Ramos (cell line): ENCODE measurements at regions not wholly inside any gene's neighbourhood (a gene's known extent, or its start where the extent isn't known, plus 50 kb on each side); places are given as distances from the start of the nearest gene placed in this dataset.

Source experiments
- in situ Hi-C: fragments of 300-500 bp; cut with MboI; formaldehyde crosslinking; loops from one replicate; pipeline ENCODE4 v1.14.3; 2022; ENCODE audit warnings: low sequenced_read_pairs; ENCODE audit not compliant: unreplicated experiment

- in situ Hi-C loops: no loop called here
These were observed 55.9 kb upstream of the PCGF5 start for GRCh38 chr10:91164520-91165065.

GRCh38 chr10:91167406-91167805 lies 53.1 kb upstream of the PCGF5 start:
- in situ Hi-C loops: no loop called here

- in situ Hi-C loops: no loop called here
These were observed 50.0 kb upstream of the PCGF5 start for GRCh38 chr10:91170418-91170817.
